GM21423 (cell line): ENCODE measurements at regions not wholly inside any gene's neighbourhood (a gene's known extent, or its start where the extent isn't known, plus 50 kb on each side); places are given as distances from the start of the nearest gene placed in this dataset.

Source experiments
- ATAC-seq: cut with Tn5 transposase; IDR thresholded peaks from one replicate; pipeline ENCODE4 v1.9.1; 2021; ENCODE audit warnings: mild to moderate bottlenecking, moderate library complexity; ENCODE audit not compliant: unreplicated experiment

- ATAC-seq = no peak
These were observed 683.9 kb downstream of the TBC1D22A start for GRCh38 chr22:47446331-47446730.

DNA sequence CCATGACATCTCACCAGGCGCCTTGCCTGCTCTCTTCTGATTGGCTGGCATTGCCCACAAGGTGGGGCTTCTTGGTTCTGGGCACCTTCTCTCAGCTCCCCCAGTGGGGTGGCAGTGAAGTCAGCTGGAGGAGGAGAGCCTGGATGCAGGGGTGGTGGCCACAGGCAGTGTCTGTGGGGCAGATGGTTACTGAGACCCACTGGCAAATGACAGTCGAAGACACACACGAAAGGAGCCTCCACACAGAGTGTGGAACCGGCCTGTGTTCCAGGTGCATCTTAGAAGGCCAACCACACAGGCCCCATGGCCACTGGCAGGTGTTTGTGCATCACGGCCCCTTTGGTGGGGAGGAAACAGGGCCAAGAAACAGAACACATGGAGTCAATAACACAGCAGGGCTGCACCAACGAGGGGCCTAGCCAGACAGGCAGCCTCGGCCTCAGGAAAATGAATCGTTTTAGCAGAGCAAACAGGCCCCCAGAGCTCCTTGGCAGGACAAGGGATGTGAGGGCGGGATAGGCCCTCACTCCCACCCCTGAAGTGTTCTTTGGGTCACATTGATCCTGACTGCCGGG is 683.4 kb downstream of the TBC1D22A start:
- no peak for ATAC-seq

GRCh38 chr22:47445212-47445611 is 682.8 kb downstream of the TBC1D22A start:
- no peak for ATAC-seq

GRCh38 chr22:47444746-47445065 is 682.3 kb downstream of the TBC1D22A start:
- no peak for ATAC-seq

- no peak for ATAC-seq
These were observed 681.6 kb downstream of the TBC1D22A start for GRCh38 chr22:47443836-47444745.

DNA sequence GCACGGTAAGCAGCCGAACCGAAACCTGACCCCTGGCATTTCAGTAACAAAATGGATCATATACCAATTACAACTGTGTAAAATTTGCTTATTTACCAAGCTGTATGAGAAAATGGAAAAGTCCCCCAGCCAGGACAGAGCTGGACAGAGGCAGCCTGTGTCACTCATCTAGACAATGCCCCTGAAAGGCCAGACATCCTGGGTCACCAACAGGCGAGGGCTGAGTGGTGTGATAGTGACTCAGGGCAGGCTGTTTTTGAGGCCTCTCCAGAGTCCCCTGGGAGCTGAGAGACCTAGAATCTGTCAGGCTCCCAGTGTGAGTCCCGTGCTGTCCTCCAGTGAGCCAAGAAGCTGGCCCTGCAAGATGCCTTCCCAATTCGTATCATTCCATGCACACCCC is 680.4 kb downstream of the TBC1D22A start:
- ATAC-seq = no peak

DNA sequence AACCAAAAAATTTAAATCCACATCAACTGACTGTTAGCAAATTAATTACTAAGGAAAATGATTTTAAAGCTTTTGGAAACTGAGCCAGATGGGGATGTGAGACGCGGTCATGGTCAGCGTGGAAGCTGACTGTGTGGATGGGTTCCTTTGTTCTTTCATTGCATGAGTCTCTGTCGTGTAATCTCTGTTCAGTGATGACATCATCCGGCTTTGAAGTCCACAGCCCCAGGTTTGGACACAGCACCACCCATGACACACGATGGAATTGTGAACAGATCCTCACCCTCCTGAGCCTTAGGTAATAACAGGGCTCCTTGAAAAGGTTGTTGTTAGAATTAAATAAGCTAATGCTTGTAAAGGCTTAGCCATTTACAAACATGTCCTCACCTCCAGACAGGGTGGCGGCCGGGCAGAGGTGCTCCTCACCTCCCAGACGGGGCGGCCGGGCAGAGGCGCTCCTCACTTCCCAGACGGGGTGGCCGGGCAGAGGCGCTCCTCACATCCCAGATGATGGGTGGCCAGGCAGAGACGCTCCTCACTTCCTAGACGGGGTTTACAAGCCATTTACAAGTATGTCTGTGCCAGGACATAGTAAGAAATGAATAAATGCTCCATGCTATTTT is 677.3 kb downstream of the TBC1D22A start:
- no peak for ATAC-seq

GRCh38 chr22:47437636-47438035 is 675.2 kb downstream of the TBC1D22A start:
- ATAC-seq = no peak

DNA sequence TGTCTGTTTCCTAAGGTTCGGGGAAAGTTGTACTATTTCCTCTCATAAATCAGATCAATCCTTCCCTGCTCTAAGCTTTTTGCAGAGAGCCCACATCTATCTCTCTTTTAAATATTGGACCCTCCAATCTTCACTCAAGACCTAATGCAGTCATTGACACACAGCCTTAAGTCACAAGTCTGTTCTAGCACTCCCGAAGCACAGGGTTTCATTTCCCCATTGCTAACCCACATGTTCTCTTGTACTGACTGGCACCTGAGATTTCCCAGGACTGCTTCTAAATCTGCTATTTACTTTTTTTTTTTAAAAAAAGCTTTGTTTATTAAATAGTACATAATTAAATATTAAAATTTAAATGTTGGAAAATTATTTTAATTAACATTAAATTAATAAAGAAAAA is 674.7 kb downstream of the TBC1D22A start:
- no peak for ATAC-seq

GRCh38 chr22:47435826-47436225 is 673.4 kb downstream of the TBC1D22A start:
- no peak for ATAC-seq

- ATAC-seq = no peak
These were observed 672.7 kb downstream of the TBC1D22A start for GRCh38 chr22:47435204-47435487.

DNA sequence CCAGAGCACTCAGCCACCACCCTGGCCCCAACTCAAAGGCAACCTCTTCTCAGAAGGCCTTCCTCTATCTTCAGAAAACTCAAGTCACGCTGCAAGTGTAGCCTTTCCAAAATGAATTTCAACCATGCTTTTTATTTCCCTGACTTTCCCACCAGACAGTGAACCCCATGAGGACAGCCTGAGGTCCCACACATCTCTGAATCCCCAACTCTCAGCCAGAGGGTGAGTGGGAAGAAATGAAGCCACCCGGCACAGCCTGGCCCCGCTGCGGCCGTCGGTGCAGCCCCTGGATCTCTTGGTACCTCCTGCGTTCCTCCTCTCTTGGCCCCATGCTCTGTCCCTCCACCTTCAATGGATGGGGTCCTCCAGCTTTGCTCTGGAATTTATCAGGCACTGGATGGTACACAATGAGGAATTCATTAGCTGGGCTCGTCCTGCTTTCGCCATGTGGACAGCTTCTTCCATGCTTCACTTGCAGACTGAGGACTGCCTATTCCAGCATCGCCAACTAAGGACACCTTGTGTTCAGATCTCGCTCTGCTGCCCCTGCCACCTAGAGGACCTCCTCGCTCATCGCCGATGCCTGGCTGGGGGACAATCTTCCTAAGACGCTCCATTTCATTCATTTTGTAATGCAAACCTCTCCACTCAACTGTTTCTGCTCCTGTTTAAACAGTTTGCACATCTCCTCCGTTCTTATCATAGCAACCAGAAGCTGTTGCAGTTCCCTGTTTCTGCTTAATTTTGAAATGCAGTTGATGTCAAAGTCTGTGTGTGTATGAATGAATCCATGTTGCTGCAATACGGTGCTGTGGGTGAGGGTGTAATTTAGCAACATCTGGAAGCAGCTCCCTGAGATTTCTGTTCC is 672.1 kb downstream of the TBC1D22A start:
- no peak for ATAC-seq

GRCh38 chr22:47433627-47434026 is 671.2 kb downstream of the TBC1D22A start:
- ATAC-seq = no peak

GRCh38 chr22:47432683-47433082 is 670.2 kb downstream of the TBC1D22A start:
- no peak for ATAC-seq

GRCh38 chr22:47423861-47424820 is 661.7 kb downstream of the TBC1D22A start:
- ATAC-seq = no peak

DNA sequence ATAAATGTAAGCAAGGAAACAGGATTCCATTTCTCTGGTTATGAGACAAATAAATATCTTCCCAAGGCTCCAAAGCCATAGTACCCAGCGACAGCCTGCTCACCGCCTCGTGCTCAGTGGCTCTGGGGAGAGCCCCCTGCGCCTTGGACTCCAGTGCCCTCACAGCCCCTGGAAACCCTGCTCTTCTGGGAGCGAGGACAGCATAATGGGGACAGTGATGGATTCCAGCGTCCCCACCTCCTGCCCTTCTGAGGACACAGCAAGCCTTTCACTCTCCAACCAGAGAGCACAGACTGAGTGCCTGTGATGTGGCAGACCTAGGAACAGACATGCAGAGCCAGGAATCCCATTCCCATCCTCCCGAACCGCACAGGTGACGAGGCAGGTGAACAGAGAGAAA is 660.8 kb downstream of the TBC1D22A start:
- no peak for ATAC-seq

DNA sequence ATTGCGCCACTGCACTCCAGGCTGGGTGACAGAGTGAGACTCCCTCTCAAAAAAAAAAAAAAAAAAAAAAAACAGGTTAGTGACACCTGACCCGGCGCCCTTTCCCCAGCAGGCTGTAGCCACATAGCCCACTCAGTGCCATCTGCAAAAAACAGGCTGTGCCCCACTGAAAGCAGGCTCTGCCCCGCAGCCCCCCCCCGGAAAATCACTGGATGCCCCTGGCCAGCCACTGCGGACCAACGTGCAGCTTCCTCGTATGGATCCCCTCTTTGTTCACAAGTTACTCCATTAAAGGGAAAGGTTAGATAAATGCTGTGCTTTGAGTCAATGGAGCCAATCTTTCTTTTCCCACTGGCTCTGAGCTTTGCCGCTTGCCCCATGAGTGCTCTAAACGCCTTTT is 660.3 kb downstream of the TBC1D22A start:
- ATAC-seq = no peak

- no peak for ATAC-seq
These were observed 659.4 kb downstream of the TBC1D22A start for GRCh38 chr22:47421846-47422245.

- ATAC-seq = no peak
These were observed 657.8 kb downstream of the TBC1D22A start for GRCh38 chr22:47420211-47420610.

DNA sequence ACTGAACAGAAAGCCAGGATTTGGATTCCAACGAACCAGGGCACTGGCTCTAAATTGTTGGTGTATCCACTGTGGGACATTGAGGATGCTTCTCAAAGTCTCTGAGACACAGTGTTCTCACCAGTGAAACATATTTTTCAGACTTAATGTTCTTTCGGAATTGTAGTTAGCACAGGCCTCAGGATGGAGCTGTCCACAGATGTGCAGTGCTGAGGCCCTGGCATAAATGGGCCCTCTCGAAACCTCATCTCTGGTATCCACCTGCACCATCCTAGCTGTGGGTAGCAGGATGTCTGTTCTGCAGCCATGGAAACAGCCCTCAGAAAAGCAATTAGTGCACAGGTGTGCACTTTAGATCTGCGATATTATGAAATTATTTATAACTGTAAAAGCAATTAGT is 656.8 kb downstream of the TBC1D22A start:
- no peak for ATAC-seq
